ENCODE measurements at regions not wholly inside any gene's neighbourhood (a gene's known extent, or its start where the extent isn't known, plus 50 kb on each side); places are given as distances from the start of the nearest gene placed in this dataset.

GRCh38 chr12:125310461-125310860 is 245.2 kb downstream of the AACS start:
- H3K27me3 Mint-ChIP-seq = peaks cover 7% of the 10 kb centered on the region
- ChIA-PET CTCF (no interaction called here), POLR2A (no interaction called here)
- no peak overlapping the region for H3K27ac Mint-ChIP-seq
- H3K4me1 Mint-ChIP-seq (ENCODE audit: low read depth) = no peaks in the 10 kb centered on the region
- TF ChIP-seq, protein P1, sequence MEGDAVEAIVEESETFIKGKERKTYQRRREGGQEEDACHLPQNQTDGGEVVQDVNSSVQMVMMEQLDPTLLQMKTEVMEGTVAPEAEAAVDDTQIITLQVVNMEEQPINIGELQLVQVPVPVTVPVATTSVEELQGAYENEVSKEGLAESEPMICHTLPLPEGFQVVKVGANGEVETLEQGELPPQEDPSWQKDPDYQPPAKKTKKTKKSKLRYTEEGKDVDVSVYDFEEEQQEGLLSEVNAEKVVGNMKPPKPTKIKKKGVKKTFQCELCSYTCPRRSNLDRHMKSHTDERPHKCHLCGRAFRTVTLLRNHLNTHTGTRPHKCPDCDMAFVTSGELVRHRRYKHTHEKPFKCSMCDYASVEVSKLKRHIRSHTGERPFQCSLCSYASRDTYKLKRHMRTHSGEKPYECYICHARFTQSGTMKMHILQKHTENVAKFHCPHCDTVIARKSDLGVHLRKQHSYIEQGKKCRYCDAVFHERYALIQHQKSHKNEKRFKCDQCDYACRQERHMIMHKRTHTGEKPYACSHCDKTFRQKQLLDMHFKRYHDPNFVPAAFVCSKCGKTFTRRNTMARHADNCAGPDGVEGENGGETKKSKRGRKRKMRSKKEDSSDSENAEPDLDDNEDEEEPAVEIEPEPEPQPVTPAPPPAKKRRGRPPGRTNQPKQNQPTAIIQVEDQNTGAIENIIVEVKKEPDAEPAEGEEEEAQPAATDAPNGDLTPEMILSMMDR (IDR thresholded peaks at IDR 0.05) = no peak
- H3K36me3 Mint-ChIP-seq (ENCODE audit: low read depth) = no peaks in the 10 kb centered on the region
- no peak overlapping the region for H3K4me3 Mint-ChIP-seq
- ATAC-seq (no peak), DNase-seq (no peak)
- intact Hi-C loops (cut with micrococcal nuclease) = no loop called here
- H3K9me3 Mint-ChIP-seq = no peaks in the 10 kb centered on the region

GRCh38 chr12:125311050-125311449 is 245.8 kb downstream of the AACS start:
- ChIA-PET POLR2A (no interaction called here), CTCF (no interaction called here)
- no peaks in the 10 kb centered on the region for H3K36me3 Mint-ChIP-seq (ENCODE audit: low read depth)
- no peak overlapping the region for H3K4me3 Mint-ChIP-seq
- peaks cover 7% of the 10 kb centered on the region for H3K27me3 Mint-ChIP-seq
- no peaks in the 10 kb centered on the region for H3K4me1 Mint-ChIP-seq (ENCODE audit: low read depth)
- ATAC-seq (no peak), DNase-seq (no peak)
- intact Hi-C loops (cut with micrococcal nuclease) = no loop called here
- H3K27ac Mint-ChIP-seq = no peak overlapping the region
- TF ChIP-seq, protein P1 (IDR thresholded peaks at IDR 0.05) = no peak
- no peaks in the 10 kb centered on the region for H3K9me3 Mint-ChIP-seq

DNA sequence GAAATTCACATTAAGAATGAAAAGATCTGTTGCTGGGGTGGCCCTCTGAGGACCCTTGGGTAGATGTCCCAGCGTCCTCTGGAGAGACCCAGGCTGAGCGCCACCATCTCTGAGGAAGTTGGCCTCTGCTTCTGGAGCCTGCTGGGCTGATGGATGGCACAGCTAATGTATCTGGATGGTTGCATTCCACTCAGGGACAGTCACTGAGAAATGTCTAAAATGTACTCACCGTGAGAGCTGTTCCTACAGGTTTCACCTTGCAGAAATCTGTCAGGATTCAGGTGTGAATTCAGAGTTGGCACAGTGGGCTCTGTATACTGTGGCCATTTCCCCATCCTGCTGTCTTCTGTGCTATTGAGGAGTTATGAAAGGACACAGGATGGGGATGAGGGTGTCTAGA is 247.2 kb downstream of the AACS start:
- no peaks in the 10 kb centered on the region for H3K36me3 Mint-ChIP-seq (ENCODE audit: low read depth)
- TF ChIP-seq, protein P1 (IDR thresholded peaks at IDR 0.05) = no peak
- CTCF ChIA-PET = no interaction called here
- POLR2A ChIA-PET = no interaction called here
- H3K27me3 Mint-ChIP-seq = peaks cover 7% of the 10 kb centered on the region
- H3K27ac Mint-ChIP-seq = no peak overlapping the region
- H3K4me1 Mint-ChIP-seq (ENCODE audit: low read depth) = no peaks in the 10 kb centered on the region
- intact Hi-C loops (cut with micrococcal nuclease) = no loop called here
- no peak overlapping the region for H3K4me3 Mint-ChIP-seq
- H3K9me3 Mint-ChIP-seq = no peaks in the 10 kb centered on the region
- ATAC-seq = no peak
- no peak for DNase-seq

GRCh38 chr12:125314051-125314755 is 249.0 kb downstream of the AACS start:
- no peak for DNase-seq
- Mint-ChIP-seq H3K27me3 (peaks cover 10% of the 10 kb centered on the region), H3K4me1 (ENCODE audit: low read depth) (no peaks in the 10 kb centered on the region), H3K27ac (no peak overlapping the region), H3K9me3 (no peaks in the 10 kb centered on the region), H3K4me3 (no peak overlapping the region), H3K36me3 (ENCODE audit: low read depth) (no peaks in the 10 kb centered on the region)
- TF ChIP-seq, protein P1 (IDR thresholded peaks at IDR 0.05) = no peak
- CTCF ChIA-PET = no interaction called here
- POLR2A ChIA-PET = no interaction called here
- ATAC-seq = no peak
- intact Hi-C loops (cut with micrococcal nuclease) = no loop called here

DNA sequence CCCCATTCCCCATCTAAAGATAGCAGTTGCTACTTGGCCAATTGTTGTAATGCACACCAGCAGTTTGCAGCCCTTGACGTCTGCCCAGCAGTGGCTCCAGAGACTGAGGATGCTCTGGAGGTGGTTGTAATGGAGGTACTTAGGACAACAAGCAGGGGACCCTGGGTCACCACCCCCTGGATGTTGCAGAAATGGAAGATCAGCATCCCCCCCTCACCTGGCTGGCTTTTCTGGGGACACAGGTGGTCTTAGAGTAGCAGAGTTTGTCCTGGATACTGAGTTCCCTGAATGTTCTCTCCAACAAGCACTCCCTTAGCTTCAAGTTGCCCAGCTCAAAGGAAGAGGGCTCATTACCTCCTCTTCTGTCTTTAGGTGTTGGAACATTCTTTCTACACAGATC is 250.5 kb downstream of the AACS start:
- DNase-seq (no peak), ATAC-seq (no peak)
- no peaks in the 10 kb centered on the region for H3K9me3 Mint-ChIP-seq
- H3K4me3 Mint-ChIP-seq = no peak overlapping the region
- H3K27me3 Mint-ChIP-seq = peaks cover 10% of the 10 kb centered on the region
- ChIA-PET POLR2A (no interaction called here), CTCF (interaction anchor here (1.1 kb wide), 1 partner anchor 11 kb away, joined by 4 read pairs; no protein-coding TSS in a partner anchor)
- intact Hi-C loops (cut with micrococcal nuclease) = no loop called here
- no peaks in the 10 kb centered on the region for H3K4me1 Mint-ChIP-seq (ENCODE audit: low read depth)
- H3K27ac Mint-ChIP-seq = no peak overlapping the region
- H3K36me3 Mint-ChIP-seq (ENCODE audit: low read depth) = no peaks in the 10 kb centered on the region
- TF ChIP-seq, protein P1 (IDR thresholded peaks at IDR 0.05) = no peak
